Testis (tissue), 2 donors: ENCODE measurements at regions not wholly inside any gene's neighbourhood (a gene's known extent, or its start where the extent isn't known, plus 50 kb on each side); places are given as distances from the start of the nearest gene placed in this dataset.

Source experiments
- DNase-seq: peaks from one replicate; pipeline ENCODE4 v3.0.0-alpha.2; 2019
- H3K27ac ChIP-seq, 2 donors: fragments of 200-600 bp; sonication (generic); one replicate each; pipeline ENCODE4 v1.5.1; 2019
- H3K27me3 ChIP-seq: fragments of 200-600 bp; sonication (generic); one replicate; pipeline ENCODE4 v1.5.1; 2019
- H3K36me3 ChIP-seq: fragments of 200-600 bp; sonication (generic); one replicate; pipeline ENCODE4 v1.5.1; 2017; ENCODE audit warnings: low read depth; ENCODE audit errors: missing control alignments
- H3K4me1 ChIP-seq: fragments of 200-600 bp; sonication (generic); one replicate; pipeline ENCODE4 v1.5.1; 2019
- H3K4me3 ChIP-seq, 2 donors: fragments of 200-600 bp; sonication (generic); one replicate each; pipeline ENCODE4 v1.5.1; 2017 to 2019
- H3K9me3 ChIP-seq: fragments of 200-600 bp; sonication (generic); one replicate; pipeline ENCODE4 v1.5.1; 2017
- POLR2A ChIP-seq: fragments of 450-650 bp; IDR thresholded peaks from one replicate; pipeline ENCODE4 v1.6.1; 2017; ENCODE audit warnings: antibody characterized with exemption, mild to moderate bottlenecking, moderate library complexity
- WGBS, 2 donors: methylation state at CpG; one replicate each; pipeline ENCODE4 v1.1.5; 2018; 5-methylcytosine and 5-hydroxymethylcytosine counted together
- intact Hi-C: fragments of 100-400 bp; cut with DNase I; formaldehyde crosslinking; loops from one replicate; pipeline ENCODE4 v1.15.1; 2023; ENCODE audit warnings: low total_unique reads
- TF ChIP-seq, protein P1 (sequence below), 3 experiments: fragments of 450-650 bp in 2 of 3; fragments of 200-600 bp in 1 of 3; sonication (generic) in 1 of 3; IDR thresholded peaks; one replicate each; pipeline ENCODE4 v1.5.1; 2016 to 2019; ENCODE audit warnings: antibody characterized with exemption in 3 of 3, mild to moderate bottlenecking in 2 of 3, moderate library complexity in 1 of 3

DNA sequence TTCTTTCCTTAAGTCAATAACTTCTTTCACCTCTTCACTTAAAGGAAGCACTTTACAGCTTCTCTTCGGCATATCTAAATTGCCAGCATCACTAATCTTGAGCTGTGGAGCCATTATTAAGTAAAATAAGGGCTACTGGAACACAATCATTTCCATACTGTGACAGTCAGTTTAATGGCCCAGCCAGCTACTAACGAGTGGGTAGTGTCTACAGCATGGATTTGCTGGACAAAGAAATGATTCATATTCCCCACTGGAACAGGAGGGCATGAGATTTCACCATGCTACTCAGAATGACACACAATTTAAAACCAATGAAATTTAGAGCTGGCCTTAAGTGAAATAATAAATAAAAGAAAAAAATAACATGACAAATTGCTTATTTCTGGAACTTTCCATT lies 72.1 kb downstream of the DDIT4L start:
- intact Hi-C loops = no loop called here
- Histone ChIP-seq H3K27ac (no peak overlapping the region), H3K4me3 (no peak overlapping the region), H3K9me3 (no peaks in the 10 kb centered on the region), H3K27me3 (no peaks in the 10 kb centered on the region), H3K36me3 (no peaks in the 10 kb centered on the region), H3K4me1 (no peaks in the 10 kb centered on the region)
- DNase-seq = no peak
- 61 to 63% methylated on average over 2 of the region's 2 CpGs for WGBS, 2 donors
- TF ChIP-seq, protein P1, sequence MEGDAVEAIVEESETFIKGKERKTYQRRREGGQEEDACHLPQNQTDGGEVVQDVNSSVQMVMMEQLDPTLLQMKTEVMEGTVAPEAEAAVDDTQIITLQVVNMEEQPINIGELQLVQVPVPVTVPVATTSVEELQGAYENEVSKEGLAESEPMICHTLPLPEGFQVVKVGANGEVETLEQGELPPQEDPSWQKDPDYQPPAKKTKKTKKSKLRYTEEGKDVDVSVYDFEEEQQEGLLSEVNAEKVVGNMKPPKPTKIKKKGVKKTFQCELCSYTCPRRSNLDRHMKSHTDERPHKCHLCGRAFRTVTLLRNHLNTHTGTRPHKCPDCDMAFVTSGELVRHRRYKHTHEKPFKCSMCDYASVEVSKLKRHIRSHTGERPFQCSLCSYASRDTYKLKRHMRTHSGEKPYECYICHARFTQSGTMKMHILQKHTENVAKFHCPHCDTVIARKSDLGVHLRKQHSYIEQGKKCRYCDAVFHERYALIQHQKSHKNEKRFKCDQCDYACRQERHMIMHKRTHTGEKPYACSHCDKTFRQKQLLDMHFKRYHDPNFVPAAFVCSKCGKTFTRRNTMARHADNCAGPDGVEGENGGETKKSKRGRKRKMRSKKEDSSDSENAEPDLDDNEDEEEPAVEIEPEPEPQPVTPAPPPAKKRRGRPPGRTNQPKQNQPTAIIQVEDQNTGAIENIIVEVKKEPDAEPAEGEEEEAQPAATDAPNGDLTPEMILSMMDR (IDR thresholded peaks at IDR 0.05) = no peak
- no peak for TF ChIP-seq POLR2A

DNA sequence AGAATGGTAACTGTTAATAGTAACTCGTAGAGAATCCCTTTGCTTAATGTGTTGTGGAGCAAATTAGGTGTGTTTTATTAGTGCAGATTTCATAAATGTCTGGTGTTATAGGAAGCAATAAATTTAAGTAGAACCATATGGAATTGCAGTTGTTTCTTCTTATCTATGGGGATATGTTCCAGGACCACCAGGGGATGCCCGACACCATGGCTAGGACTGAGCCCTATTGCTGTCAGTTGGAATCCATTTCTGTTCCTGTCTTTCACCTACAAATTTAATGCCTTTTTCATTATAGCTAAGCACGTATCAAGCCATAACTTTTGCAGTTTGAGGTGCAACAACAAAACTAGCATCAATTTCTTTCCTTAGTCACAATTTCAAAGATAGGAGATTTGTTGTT lies 72.5 kb downstream of the DDIT4L start:
- no peaks in the 10 kb centered on the region for H3K4me1 ChIP-seq
- H3K4me3 ChIP-seq = no peak overlapping the region
- no peak for DNase-seq
- TF ChIP-seq, protein P1 (IDR thresholded peaks at IDR 0.05) = no peak
- TF ChIP-seq POLR2A = no peak
- intact Hi-C loops = no loop called here
- no peaks in the 10 kb centered on the region for H3K36me3 ChIP-seq
- no peaks in the 10 kb centered on the region for H3K9me3 ChIP-seq
- WGBS, 2 donors = 83 to 84% methylated on average over 3 of the region's 3 CpGs
- H3K27ac ChIP-seq = no peak overlapping the region
- H3K27me3 ChIP-seq = no peaks in the 10 kb centered on the region

DNA sequence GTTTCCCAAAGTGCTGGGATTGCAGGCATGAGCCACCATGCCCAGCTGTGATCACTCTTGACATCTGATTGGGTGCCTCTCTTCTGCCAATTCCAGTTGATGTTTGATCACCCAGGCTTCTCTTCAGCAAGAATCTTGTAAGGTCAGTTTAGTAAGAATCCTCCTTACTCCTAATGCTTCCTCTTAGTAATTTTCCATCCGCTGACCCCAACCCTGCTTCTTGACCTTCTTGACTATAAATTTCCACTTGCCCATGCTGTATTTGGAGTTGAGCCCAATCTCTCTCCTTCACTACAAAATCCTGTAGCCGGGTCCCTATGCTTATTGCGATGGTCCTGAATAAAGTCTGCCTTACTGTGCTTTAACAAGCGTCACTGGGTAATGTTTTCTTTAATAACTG lies 75.4 kb downstream of the DDIT4L start:
- TF ChIP-seq, protein P1 (IDR thresholded peaks at IDR 0.05) = no peak
- TF ChIP-seq POLR2A = no peak
- Histone ChIP-seq H3K9me3 (no peaks in the 10 kb centered on the region), H3K27ac (no peak overlapping the region), H3K4me3 (no peak overlapping the region), H3K36me3 (no peaks in the 10 kb centered on the region), H3K27me3 (no peaks in the 10 kb centered on the region), H3K4me1 (no peaks in the 10 kb centered on the region)
- intact Hi-C loops = no loop called here
- WGBS, 2 donors = 54 to 65% methylated on average over 4 of the region's 4 CpGs
- no peak for DNase-seq

DNA sequence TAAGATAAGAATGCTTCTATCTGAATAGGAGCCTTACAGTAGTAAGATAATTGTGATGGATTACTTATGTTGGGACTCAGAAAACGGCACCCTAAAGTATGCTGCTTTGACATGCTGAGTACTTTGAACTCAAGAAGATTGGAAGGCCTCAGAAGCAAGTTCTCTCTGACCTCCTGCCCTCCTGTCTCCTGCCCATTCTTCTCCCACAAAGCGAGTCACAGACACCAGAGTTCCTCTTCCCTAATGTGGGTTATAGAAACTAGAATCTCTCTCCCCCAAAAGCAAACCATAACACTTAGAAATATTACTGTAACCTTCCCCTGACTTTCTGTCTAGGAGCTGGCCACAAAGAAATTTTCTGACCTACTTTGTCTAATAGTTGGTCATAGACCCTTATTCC lies 76.5 kb downstream of the DDIT4L start:
- no peak for DNase-seq
- Histone ChIP-seq H3K4me1 (no peaks in the 10 kb centered on the region), H3K9me3 (no peaks in the 10 kb centered on the region), H3K27ac (no peak overlapping the region), H3K4me3 (no peak overlapping the region), H3K36me3 (no peaks in the 10 kb centered on the region), H3K27me3 (no peaks in the 10 kb centered on the region)
- WGBS, 2 donors = 76 to 82% methylated on average over 2 of the region's 2 CpGs
- intact Hi-C loops = no loop called here
- no peak for TF ChIP-seq POLR2A
- TF ChIP-seq, protein P1 (IDR thresholded peaks at IDR 0.05) = no peak

DNA sequence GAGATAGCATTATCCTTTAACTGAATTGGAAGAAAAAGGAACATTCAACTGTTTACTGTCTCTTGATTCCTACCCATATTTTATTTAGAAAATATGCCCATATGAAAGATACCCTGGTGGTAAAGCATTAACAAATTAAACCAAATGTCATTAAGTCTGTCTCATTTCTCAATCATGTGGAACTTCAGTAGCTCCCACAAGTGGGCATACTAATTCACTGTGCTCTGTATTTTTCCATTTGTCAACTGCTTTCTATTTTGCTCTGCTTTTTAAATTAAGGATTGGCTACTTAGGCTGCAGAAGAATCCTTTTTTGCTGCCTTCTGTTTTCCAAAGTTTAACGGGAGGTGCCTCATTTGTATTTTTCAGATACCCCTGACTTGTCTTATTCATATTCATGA lies 77.2 kb downstream of the DDIT4L start:
- intact Hi-C loops = no loop called here
- no peaks in the 10 kb centered on the region for H3K36me3 ChIP-seq
- H3K27me3 ChIP-seq = no peaks in the 10 kb centered on the region
- no peak overlapping the region for H3K27ac ChIP-seq
- no peak overlapping the region for H3K4me3 ChIP-seq
- 72 to 78% methylated on average over 1 of the region's 1 CpG for WGBS, 2 donors
- H3K4me1 ChIP-seq = no peaks in the 10 kb centered on the region
- TF ChIP-seq, protein P1 (IDR thresholded peaks at IDR 0.05) = no peak
- no peak for TF ChIP-seq POLR2A
- no peak for DNase-seq
- H3K9me3 ChIP-seq = no peaks in the 10 kb centered on the region
